ENCODE measurements at regions not wholly inside any gene's neighbourhood (a gene's known extent, or its start where the extent isn't known, plus 50 kb on each side); places are given as distances from the start of the nearest gene placed in this dataset.

- TF ChIP-seq REST (IDR thresholded peaks at IDR 0.05; ENCODE audit: low read depth): no peak
Observed at GRCh38 chr15:70241561-70242320, 144.0 kb upstream of the TLE3 start (continued).

GRCh38 chr15:70240820-70241430, 143.2 kb upstream of the TLE3 start:
- Histone ChIP-seq H3K36me3 (ENCODE audit: control insufficient read depth in 1 of 2, insufficient read depth in 2 of 2, low read length in 2 of 2) (no peaks in the 10 kb centered on the region), H3K79me2 (ENCODE audit: insufficient read depth, low read length) (no peaks in the 10 kb centered on the region), H3K27ac (ENCODE audit: low read depth, low read length) (no peak overlapping the region), H3K27me3 (ENCODE audit: insufficient read depth, low read length) (no peaks in the 10 kb centered on the region), H3K9me2 (ENCODE audit: insufficient read depth) (no peaks in the 10 kb centered on the region), H4K20me1 (ENCODE audit: insufficient read depth) (no peaks in the 10 kb centered on the region), H2AFZ (ENCODE audit: low read depth, low read length, poor library complexity, severe bottlenecking) (no peak overlapping the region), H3K9ac (ENCODE audit: low read length) (no peak overlapping the region), H3K4me1 (ENCODE audit: control insufficient read depth in 1 of 2, insufficient read depth in 2 of 2, low read length in 2 of 2) (peaks cover 0 to 11% of the 10 kb centered on the region in 2 experiments; a peak in 2 of 4 replicates), H3K4me3 (replicated peaks in 1 of 2; ENCODE audit: low read depth in 1 of 2, low read length in 2 of 2) (no peak overlapping the region), H3K4me2 (ENCODE audit: low read length) (no peak overlapping the region), H3K9me3 (ENCODE audit: control insufficient read depth in 1 of 2, insufficient read depth in 1 of 2, low read depth in 1 of 2, low read length in 2 of 2) (no peaks in the 10 kb centered on the region)
- ChIA-PET POLR2A (no interaction called here), CTCF (no interaction called here), RAD21 (ENCODE audit: low non-redundant PET in 1 of 2, low total read pairs in 2 of 2, uncharacterized antibody in 2 of 2, unreplicated experiment in 2 of 2) (no interaction called here)
- DNase-seq (ENCODE audit: low read depth, low spot score): no peak
- ATAC-seq: no peak
- BruUV-seq (replicated peaks): no TSS peak
- intact Hi-C loops (cut with micrococcal nuclease): no loop called here
- TF ChIP-seq ZBTB33 (IDR thresholded peaks at IDR 0.05; ENCODE audit: extremely low read depth, insufficient replicate concordance, low read length) (no peak), ZNF274 (IDR thresholded peaks at IDR 0.05; ENCODE audit: low read depth, low read length) (no peak), EGR1 (IDR thresholded peaks at IDR 0.05; ENCODE audit: low read depth) (no peak), SP1 (IDR thresholded peaks at IDR 0.05; ENCODE audit: low read depth) (no peak), ATF3 (IDR thresholded peaks at IDR 0.05) (no peak), MAX (IDR thresholded peaks at IDR 0.05) (no peak), SIN3A (IDR thresholded peaks at IDR 0.05; ENCODE audit: low read depth) (no peak), CTCF (IDR thresholded peaks at IDR 0.05 in 2 of 3, conservative IDR thresholded peaks at IDR 0.05 in 1 of 3; ENCODE audit: borderline replicate concordance in 1 of 3, insufficient read depth in 1 of 3, low read depth in 2 of 3, low read length in 2 of 3) (no peak), EZH2 (IDR thresholded peaks at IDR 0.05) (no peak), TCF7L2 (IDR thresholded peaks at IDR 0.05; ENCODE audit: borderline replicate concordance, extremely low read depth, insufficient read depth, insufficient read length) (no peak)
